Endothelial cell of umbilical vein (primary cell): ENCODE measurements at regions not wholly inside any gene's neighbourhood (a gene's known extent, or its start where the extent isn't known, plus 50 kb on each side); places are given as distances from the start of the nearest gene placed in this dataset.

Experiments used
- BruUV-seq: library from RNA; stranded (reverse); fragments of 400-500 nt; replicated peaks from 2 replicates; lab custom pipeline; 2021; lab: Mats Ljungman, UMichigan
- CTCF ChIA-PET: fragments of 300-600, 350-600 bp; sonication (Branson Sonifier 250); formaldehyde crosslinking; loops from one replicate; lab custom pipeline; 2021; ENCODE audit warnings: antibody characterized with exemption, inconsistent platforms; lab: Charles Lee
- POLR2A ChIA-PET: fragments of 300-600, 350-600 bp; sonication (Branson Sonifier 250); formaldehyde crosslinking; loops from one replicate; lab custom pipeline; 2021; ENCODE audit warnings: antibody characterized with exemption, inconsistent platforms; lab: Charles Lee
- DNase-seq: peaks from one replicate; pipeline ENCODE4 v3.0.0-alpha.2; 2011; ENCODE audit warnings: low read depth, low spot score
- FAIRE-seq: peaks from 2 replicates; lab custom pipeline; 2011; peaks lifted over from hg19 to GRCh38; lab: Jason Lieb, UNC
- H2AFZ ChIP-seq: 2 replicates; pipeline ENCODE4 v1.6.0; 2012; ENCODE audit warnings: low read depth, low read length, control low read depth, inconsistent platforms
- H3K27ac ChIP-seq: 2 replicates; pipeline ENCODE4 v1.5.1; 2011; ENCODE audit warnings: low read depth, mild to moderate bottlenecking, control low read depth, low read length, moderate library complexity; ENCODE audit not compliant: insufficient read depth
- H3K27me3 ChIP-seq, 2 experiments: 2 replicates each; pipeline versions ENCODE4 v1.6.0 to v1.6.1; 2011; ENCODE audit warnings: low read length in 2 of 2, mixed read lengths in 1 of 2; ENCODE audit not compliant: control insufficient read depth in 2 of 2, insufficient read depth in 2 of 2
- H3K36me3 ChIP-seq, 2 experiments: 2 replicates in 1 of 2; 3 replicates in 1 of 2; pipeline ENCODE4 v1.5.1; 2011; ENCODE audit warnings: low read length in 2 of 2, mild to moderate bottlenecking in 1 of 2, moderate library complexity in 1 of 2; ENCODE audit not compliant: control insufficient read depth in 2 of 2, insufficient read depth in 2 of 2; ENCODE audit errors: extremely low read depth in 1 of 2
- H3K4me1 ChIP-seq: 3 replicates; pipeline ENCODE4 v1.5.1; 2011; ENCODE audit warnings: mild to moderate bottlenecking, low read length; ENCODE audit not compliant: control insufficient read depth, insufficient read depth; ENCODE audit errors: extremely low read depth
- H3K4me2 ChIP-seq: 2 replicates; pipeline ENCODE4 v1.6.1; 2011; ENCODE audit warnings: low read length, control low read depth, mixed read lengths; ENCODE audit not compliant: insufficient read depth
- H3K4me3 ChIP-seq, 3 experiments: fragments of 200-600 bp in 1 of 3; sonication (generic), shearing (Covaris generic) in 1 of 3; replicated peaks in 1 of 3; 2 replicates each; pipeline ENCODE4 v1.5.1; 2011 to 2016; ENCODE audit warnings: control low read depth in 3 of 3, low read length in 3 of 3, mild to moderate bottlenecking in 2 of 3, inconsistent platforms in 1 of 3, low read depth in 1 of 3, moderate library complexity in 1 of 3; ENCODE audit not compliant: insufficient read depth in 1 of 3
- H3K79me2 ChIP-seq: 2 replicates; pipeline ENCODE4 v1.6.0; 2012; ENCODE audit warnings: low read length, inconsistent platforms; ENCODE audit not compliant: control insufficient read depth, insufficient read depth
- H3K9ac ChIP-seq: replicated peaks from 2 replicates; pipeline ENCODE3; 2011; ENCODE audit warnings: low read length, control low read depth; ENCODE audit not compliant: insufficient read depth; ENCODE audit errors: extremely low read depth
- H3K9me1 ChIP-seq: replicated peaks from 3 replicates; pipeline ENCODE4 v1.6.0; 2011; ENCODE audit warnings: mild to moderate bottlenecking, low read length; ENCODE audit not compliant: control insufficient read depth, insufficient read depth; ENCODE audit errors: extremely low read depth
- H3K9me3 ChIP-seq: replicated peaks from 2 replicates; pipeline ENCODE4 v1.5.1; 2012; ENCODE audit warnings: low read length, inconsistent platforms; ENCODE audit not compliant: control insufficient read depth, insufficient read depth
- H4K20me1 ChIP-seq: replicated peaks from 2 replicates; pipeline ENCODE3; 2011; ENCODE audit warnings: mild to moderate bottlenecking, low read length; ENCODE audit not compliant: control insufficient read depth, insufficient read depth; ENCODE audit errors: extremely low read depth
- CTCF ChIP-seq, 2 donors: IDR thresholded peaks; 1 replicate in 1 of 2; 2 replicates in 1 of 2; pipeline ENCODE4 v1.5.1; 2011; ENCODE audit warnings: low read length in 2 of 2, mild to moderate bottlenecking in 2 of 2, moderate library complexity in 2 of 2, control low read depth in 1 of 2, inconsistent platforms in 1 of 2, low read depth in 1 of 2; ENCODE audit not compliant: insufficient read depth in 1 of 2; ENCODE audit errors: extremely low read depth in 1 of 2
- EZH2 ChIP-seq: IDR thresholded peaks from 2 replicates; pipeline ENCODE4 v1.6.1; 2012; ENCODE audit warnings: borderline replicate concordance, low read depth, mild to moderate bottlenecking, moderate library complexity, low read length, inconsistent platforms; ENCODE audit not compliant: severe bottlenecking
- FOS ChIP-seq: IDR thresholded peaks from 2 replicates; pipeline ENCODE4 v1.6.1; 2011; ENCODE audit warnings: mild to moderate bottlenecking, low read length, moderate library complexity, borderline replicate concordance; ENCODE audit not compliant: insufficient read depth
- GATA2 ChIP-seq: IDR thresholded peaks from 2 replicates; pipeline ENCODE4 v1.7.0; 2011; ENCODE audit warnings: low read depth, mild to moderate bottlenecking, moderate library complexity, mixed read lengths, low read length; ENCODE audit not compliant: insufficient read length, insufficient read depth
- JUN ChIP-seq: IDR thresholded peaks from 2 replicates; pipeline ENCODE4 v1.6.1; 2011; ENCODE audit warnings: borderline replicate concordance, low read depth; ENCODE audit not compliant: insufficient read length, insufficient read depth
- MYC ChIP-seq: IDR thresholded peaks from one replicate; pipeline ENCODE4 v1.6.1; 2011; ENCODE audit warnings: mild to moderate bottlenecking, low read depth, low read length
- POLR2A ChIP-seq: IDR thresholded peaks from 2 replicates; pipeline ENCODE4 v1.6.1; 2012; ENCODE audit warnings: low read depth, mild to moderate bottlenecking, control low read depth, low read length
- POLR2AphosphoS5 ChIP-seq: IDR thresholded peaks from 2 replicates; pipeline ENCODE4 v1.6.1; 2012; ENCODE audit warnings: low read depth, mild to moderate bottlenecking, control low read depth, low read length, moderate library complexity; ENCODE audit not compliant: insufficient read depth
- dilution Hi-C: fragments of 300-500 bp; cut with MboI; formaldehyde crosslinking; loops from one replicate; pipeline ENCODE4 v1.15.0; 2019; ENCODE audit warnings: low sequenced_read_pairs; ENCODE audit not compliant: extremely low pct_ligation_motif_present
- intact Hi-C: fragments of 100-400 bp; cut with micrococcal nuclease; formaldehyde crosslinking; loops from one replicate; pipeline ENCODE4 v1.10.0; 2022
- TF ChIP-seq, protein P1 (sequence below): IDR thresholded peaks from 2 replicates; pipeline ENCODE4 v1.6.1; 2011; ENCODE audit not compliant: insufficient read depth, insufficient read length

DNA sequence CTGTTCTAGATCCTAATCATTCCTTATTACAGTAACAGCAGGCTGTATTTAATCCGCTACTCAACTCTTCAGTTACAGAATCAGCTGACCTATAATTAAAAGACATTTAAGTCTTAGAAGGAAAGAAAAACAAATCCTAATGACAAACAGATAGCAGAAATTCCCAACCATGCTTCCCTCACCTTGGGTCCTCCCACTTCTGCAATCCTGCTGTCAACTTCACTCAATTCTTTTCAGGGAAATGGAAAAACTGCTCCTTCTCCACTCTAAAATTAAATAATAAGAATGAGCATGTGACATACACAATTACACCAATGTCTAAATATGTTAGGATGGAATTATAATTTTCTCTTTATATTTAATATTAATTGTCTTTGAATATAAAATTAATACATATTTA, 182.6 kb upstream of the LYPLAL1 start:
- H3K9me3 ChIP-seq: no peaks in the 10 kb centered on the region
- no peaks in the 10 kb centered on the region for H3K27me3 ChIP-seq
- H3K27ac ChIP-seq: no peak overlapping the region
- no peak overlapping the region for H3K4me3 ChIP-seq
- peaks cover 3% of the 10 kb centered on the region for H3K9me1 ChIP-seq
- dilution Hi-C loops (no loop called here), intact Hi-C loops (loop anchor here (10.0 kb wide), 1 partner anchor 394 kb away; no protein-coding TSS in a partner anchor)
- BruUV-seq: no TSS peak
- CTCF ChIA-PET: no interaction called here
- H3K36me3 ChIP-seq: no peaks in the 10 kb centered on the region
- H4K20me1 ChIP-seq: no peaks in the 10 kb centered on the region
- no peak for FAIRE-seq
- no peak for DNase-seq
- H3K79me2 ChIP-seq: no peaks in the 10 kb centered on the region
- no peak overlapping the region for H2AFZ ChIP-seq
- H3K4me1 ChIP-seq: no peaks in the 10 kb centered on the region
- POLR2A ChIA-PET: no interaction called here
- H3K9ac ChIP-seq: no peak overlapping the region
- H3K4me2 ChIP-seq: no peak overlapping the region
- TF ChIP-seq, protein P1, sequence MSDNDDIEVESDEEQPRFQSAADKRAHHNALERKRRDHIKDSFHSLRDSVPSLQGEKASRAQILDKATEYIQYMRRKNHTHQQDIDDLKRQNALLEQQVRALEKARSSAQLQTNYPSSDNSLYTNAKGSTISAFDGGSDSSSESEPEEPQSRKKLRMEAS: no peak
- TF ChIP-seq CTCF (IDR thresholded peaks at IDR 0.05; ENCODE audit: extremely low read depth in 1 of 2, insufficient read depth in 1 of 2, low read depth in 1 of 2, low read length in 2 of 2): no peak
- TF ChIP-seq POLR2AphosphoS5: no peak
- no peak for TF ChIP-seq JUN
- TF ChIP-seq POLR2A: no peak
- TF ChIP-seq MYC: no peak
- no peak for TF ChIP-seq FOS
- no peak for TF ChIP-seq EZH2
- TF ChIP-seq GATA2: no peak
